ENCODE measurements at regions not wholly inside any gene's neighbourhood (a gene's known extent, or its start where the extent isn't known, plus 50 kb on each side); places are given as distances from the start of the nearest gene placed in this dataset.

DNA sequence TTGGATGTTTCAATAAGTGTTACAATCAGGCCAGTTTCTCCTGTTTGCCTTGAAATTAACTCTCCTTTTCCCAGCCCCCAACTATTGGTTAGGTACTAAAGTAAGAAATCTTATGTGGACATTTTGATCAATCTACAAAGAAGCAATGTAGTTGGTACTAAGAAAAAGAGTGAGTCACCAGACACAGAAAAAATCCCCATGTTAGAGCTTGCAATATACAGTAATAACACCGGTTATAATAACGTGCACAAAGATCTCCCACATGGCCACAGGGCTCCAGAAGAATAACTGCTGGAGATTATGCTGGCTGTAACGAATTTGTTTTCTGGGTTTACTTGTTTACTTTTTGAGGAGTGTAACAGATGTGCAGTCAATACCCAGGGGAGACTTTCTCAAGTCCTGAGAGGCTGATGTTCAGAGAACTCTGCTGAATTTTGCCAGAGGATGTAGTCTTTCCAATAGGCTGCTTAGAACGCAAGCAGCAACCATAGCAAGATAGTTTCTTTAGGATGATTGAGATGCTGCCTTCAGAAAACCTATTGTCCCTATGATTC, 166.2 kb upstream of the SPACA1 start:
- intact Hi-C loops (cut with DNase I), result no loop called here
- Histone ChIP-seq H3K27ac (no peak overlapping the region), H3K36me3 (no peaks in the 10 kb centered on the region), H3K27me3 (no peaks in the 10 kb centered on the region), H3K4me3 (no peak overlapping the region), H3K9me3 (no peaks in the 10 kb centered on the region), H3K4me1 (ENCODE audit: insufficient read depth) (no peaks in the 10 kb centered on the region)
- no peak for DNase-seq
- TF ChIP-seq, protein P1, sequence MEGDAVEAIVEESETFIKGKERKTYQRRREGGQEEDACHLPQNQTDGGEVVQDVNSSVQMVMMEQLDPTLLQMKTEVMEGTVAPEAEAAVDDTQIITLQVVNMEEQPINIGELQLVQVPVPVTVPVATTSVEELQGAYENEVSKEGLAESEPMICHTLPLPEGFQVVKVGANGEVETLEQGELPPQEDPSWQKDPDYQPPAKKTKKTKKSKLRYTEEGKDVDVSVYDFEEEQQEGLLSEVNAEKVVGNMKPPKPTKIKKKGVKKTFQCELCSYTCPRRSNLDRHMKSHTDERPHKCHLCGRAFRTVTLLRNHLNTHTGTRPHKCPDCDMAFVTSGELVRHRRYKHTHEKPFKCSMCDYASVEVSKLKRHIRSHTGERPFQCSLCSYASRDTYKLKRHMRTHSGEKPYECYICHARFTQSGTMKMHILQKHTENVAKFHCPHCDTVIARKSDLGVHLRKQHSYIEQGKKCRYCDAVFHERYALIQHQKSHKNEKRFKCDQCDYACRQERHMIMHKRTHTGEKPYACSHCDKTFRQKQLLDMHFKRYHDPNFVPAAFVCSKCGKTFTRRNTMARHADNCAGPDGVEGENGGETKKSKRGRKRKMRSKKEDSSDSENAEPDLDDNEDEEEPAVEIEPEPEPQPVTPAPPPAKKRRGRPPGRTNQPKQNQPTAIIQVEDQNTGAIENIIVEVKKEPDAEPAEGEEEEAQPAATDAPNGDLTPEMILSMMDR (IDR thresholded peaks at IDR 0.05), result no peak
- TF ChIP-seq POLR2A (IDR thresholded peaks at IDR 0.05), result no peak
- no peak for TF ChIP-seq EP300 (IDR thresholded peaks at IDR 0.05)
- 47 to 59% (median 57%) methylated on average over 4 of the region's 4 CpGs for WGBS, 3 donors

- intact Hi-C loops (cut with DNase I), result loop anchor here in 1 of 4 donors (5.0 kb wide), 1 partner anchor 38 kb away; no protein-coding TSS in a partner anchor
- no peaks in the 10 kb centered on the region for H3K36me3 ChIP-seq
- WGBS, 3 donors, result 65 to 74% (median 68%) methylated on average over 7 of the region's 7 CpGs
- TF ChIP-seq EP300 (IDR thresholded peaks at IDR 0.05) (no peak), POLR2A (IDR thresholded peaks at IDR 0.05) (no peak)
- TF ChIP-seq, protein P1 (IDR thresholded peaks at IDR 0.05), result no peak
- H3K27ac ChIP-seq, result no peak overlapping the region
- no peak overlapping the region for H3K4me3 ChIP-seq
- no peak for DNase-seq
- H3K9me3 ChIP-seq, result no peaks in the 10 kb centered on the region
- H3K27me3 ChIP-seq, result no peaks in the 10 kb centered on the region
- no peaks in the 10 kb centered on the region for H3K4me1 ChIP-seq (ENCODE audit: insufficient read depth)
Observed at GRCh38 chr6:87879132-87879861, 168.3 kb upstream of the SPACA1 start.

DNA sequence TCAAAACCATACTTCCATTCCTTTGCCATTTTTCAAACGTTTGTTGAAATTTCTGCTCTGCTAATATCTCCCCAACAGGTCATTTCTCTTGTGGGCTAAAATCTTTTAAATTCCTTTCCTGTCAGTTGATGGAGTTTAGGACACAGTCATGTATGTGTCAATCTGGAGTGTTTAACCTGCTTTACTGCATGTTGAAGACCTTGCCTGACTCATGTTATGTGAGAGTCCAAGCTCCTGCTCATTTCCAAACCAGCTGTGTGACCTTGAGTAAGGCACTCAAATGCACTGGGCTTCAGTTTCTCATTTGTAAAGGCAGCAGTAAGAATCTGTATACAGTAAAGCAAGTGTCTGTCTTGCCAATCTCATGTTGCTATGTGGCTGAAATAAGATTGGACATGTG, 171.9 kb upstream of the SPACA1 start:
- 16 to 50% (median 25%) methylated on average over 1 of the region's 1 CpG for WGBS, 3 donors
- intact Hi-C loops (cut with DNase I), result loop anchor here in 1 of 4 donors (5.0 kb wide), 1 partner anchor 42 kb away; no protein-coding TSS in a partner anchor

DNA sequence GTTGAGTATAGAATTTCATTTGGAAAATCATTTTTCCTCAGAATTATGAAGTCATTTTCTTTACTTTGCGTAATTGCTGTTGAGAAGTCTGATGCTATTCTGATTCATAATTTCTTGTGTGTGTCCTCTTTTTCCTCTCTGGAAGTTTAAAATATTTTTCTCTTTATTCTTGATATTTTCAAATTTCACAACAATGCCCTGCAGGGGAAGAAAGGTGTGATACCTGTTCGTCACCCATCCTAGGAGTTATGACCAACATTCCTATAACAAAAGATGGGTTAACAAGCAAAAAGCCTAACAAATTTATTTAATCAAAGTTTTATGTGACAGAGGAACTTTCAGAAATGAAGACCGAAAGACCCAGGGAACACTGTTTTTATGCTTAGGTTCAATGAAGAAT, 171.5 kb upstream of the AKIRIN2 start:
- 95 to 96% (median 95%) methylated on average over 3 of the region's 3 CpGs for WGBS, 3 donors
- intact Hi-C loops (cut with DNase I), result no loop called here

More for the DNA sequence above, 171.9 kb upstream of the SPACA1 start:
- Histone ChIP-seq H3K9me3 (no peaks in the 10 kb centered on the region), H3K27me3 (no peaks in the 10 kb centered on the region), H3K27ac (no peak overlapping the region), H3K4me3 (no peak overlapping the region), H3K36me3 (no peaks in the 10 kb centered on the region), H3K4me1 (ENCODE audit: insufficient read depth) (no peaks in the 10 kb centered on the region)
- TF ChIP-seq EP300 (IDR thresholded peaks at IDR 0.05) (no peak), POLR2A (IDR thresholded peaks at IDR 0.05) (no peak)
- TF ChIP-seq, protein P1 (IDR thresholded peaks at IDR 0.05), result no peak
- DNase-seq, result no peak

GRCh38 chr6:87870556-87870955, 168.5 kb upstream of the AKIRIN2 start:
- Histone ChIP-seq H3K9me3 (no peaks in the 10 kb centered on the region), H3K27me3 (no peaks in the 10 kb centered on the region), H3K36me3 (no peaks in the 10 kb centered on the region), H3K27ac (no peak overlapping the region), H3K4me3 (no peak overlapping the region), H3K4me1 (ENCODE audit: insufficient read depth) (peaks cover 1% of the 10 kb centered on the region)
- intact Hi-C loops (cut with DNase I), result no loop called here
- TF ChIP-seq EP300 (IDR thresholded peaks at IDR 0.05) (no peak), POLR2A (IDR thresholded peaks at IDR 0.05) (no peak)
- TF ChIP-seq, protein P1 (IDR thresholded peaks at IDR 0.05), result no peak
- DNase-seq, result no peak
- 2 to 10% (median 4%) methylated on average over 3 of the region's 3 CpGs for WGBS, 3 donors

More for the DNA sequence above, 171.5 kb upstream of the AKIRIN2 start:
- no peaks in the 10 kb centered on the region for H3K27me3 ChIP-seq
- TF ChIP-seq EP300 (IDR thresholded peaks at IDR 0.05), result no peak
- no peaks in the 10 kb centered on the region for H3K9me3 ChIP-seq
- no peaks in the 10 kb centered on the region for H3K36me3 ChIP-seq
- H3K4me3 ChIP-seq, result no peak overlapping the region
- H3K4me1 ChIP-seq (ENCODE audit: insufficient read depth), result peaks cover 1% of the 10 kb centered on the region
- H3K27ac ChIP-seq, result no peak overlapping the region
- DNase-seq, result no peak

All from ovary (tissue), 7 donors.